ENCODE measurements at regions not wholly inside any gene's neighbourhood (a gene's known extent, or its start where the extent isn't known, plus 50 kb on each side); places are given as distances from the start of the nearest gene placed in this dataset.

- no peak overlapping the region for H3K4me3 ChIP-seq (ENCODE audit: low read depth, low read length)
- DNase-seq (ENCODE audit: low read depth): no peak
- TF ChIP-seq, protein P1, sequence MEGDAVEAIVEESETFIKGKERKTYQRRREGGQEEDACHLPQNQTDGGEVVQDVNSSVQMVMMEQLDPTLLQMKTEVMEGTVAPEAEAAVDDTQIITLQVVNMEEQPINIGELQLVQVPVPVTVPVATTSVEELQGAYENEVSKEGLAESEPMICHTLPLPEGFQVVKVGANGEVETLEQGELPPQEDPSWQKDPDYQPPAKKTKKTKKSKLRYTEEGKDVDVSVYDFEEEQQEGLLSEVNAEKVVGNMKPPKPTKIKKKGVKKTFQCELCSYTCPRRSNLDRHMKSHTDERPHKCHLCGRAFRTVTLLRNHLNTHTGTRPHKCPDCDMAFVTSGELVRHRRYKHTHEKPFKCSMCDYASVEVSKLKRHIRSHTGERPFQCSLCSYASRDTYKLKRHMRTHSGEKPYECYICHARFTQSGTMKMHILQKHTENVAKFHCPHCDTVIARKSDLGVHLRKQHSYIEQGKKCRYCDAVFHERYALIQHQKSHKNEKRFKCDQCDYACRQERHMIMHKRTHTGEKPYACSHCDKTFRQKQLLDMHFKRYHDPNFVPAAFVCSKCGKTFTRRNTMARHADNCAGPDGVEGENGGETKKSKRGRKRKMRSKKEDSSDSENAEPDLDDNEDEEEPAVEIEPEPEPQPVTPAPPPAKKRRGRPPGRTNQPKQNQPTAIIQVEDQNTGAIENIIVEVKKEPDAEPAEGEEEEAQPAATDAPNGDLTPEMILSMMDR (IDR thresholded peaks at IDR 0.05; ENCODE audit: insufficient read depth, low read length): no peak
Observed at GRCh38 chr11:91382946-91383345, 841.7 kb upstream of the FAT3 start.

GRCh38 chr11:91374794-91375193, 849.8 kb upstream of the FAT3 start:
- TF ChIP-seq, protein P1 (IDR thresholded peaks at IDR 0.05; ENCODE audit: insufficient read depth, low read length): no peak
- no peak for DNase-seq (ENCODE audit: low read depth)
- no peak overlapping the region for H3K4me3 ChIP-seq (ENCODE audit: low read depth, low read length)

- no peak overlapping the region for H3K4me3 ChIP-seq (ENCODE audit: low read depth, low read length)
- no peak for DNase-seq (ENCODE audit: low read depth)
- TF ChIP-seq, protein P1 (IDR thresholded peaks at IDR 0.05; ENCODE audit: insufficient read depth, low read length): no peak
Observed at GRCh38 chr11:91373497-91373896, 851.1 kb upstream of the FAT3 start.

DNA sequence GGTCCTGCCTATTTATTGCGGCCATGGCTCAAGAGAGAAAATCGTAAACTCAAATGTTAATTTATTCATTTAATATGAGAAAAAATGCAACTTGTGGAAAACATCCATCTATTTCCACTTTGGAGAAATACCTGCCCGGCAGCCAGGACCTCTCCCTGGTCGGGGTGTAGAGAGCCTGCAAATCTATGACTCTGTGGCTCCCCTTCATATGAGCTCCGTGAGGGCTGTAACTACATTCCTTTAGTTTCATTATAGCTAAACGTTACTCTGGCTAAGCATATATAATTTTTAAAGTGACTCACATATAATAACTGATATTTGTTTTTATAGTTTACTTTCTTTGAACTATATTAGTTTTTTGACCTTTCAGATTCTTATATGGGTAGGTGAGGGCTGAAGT, 857.8 kb upstream of the FAT3 start:
- TF ChIP-seq, protein P1 (IDR thresholded peaks at IDR 0.05; ENCODE audit: insufficient read depth, low read length): no peak
- no peak for DNase-seq (ENCODE audit: low read depth)
- no peak overlapping the region for H3K4me3 ChIP-seq (ENCODE audit: low read depth, low read length)

GRCh38 chr11:91365986-91366585, 858.5 kb upstream of the FAT3 start:
- H3K4me3 ChIP-seq (ENCODE audit: low read depth, low read length): no peak overlapping the region
- DNase-seq (ENCODE audit: low read depth): no peak
- TF ChIP-seq, protein P1 (IDR thresholded peaks at IDR 0.05; ENCODE audit: insufficient read depth, low read length): no peak

DNA sequence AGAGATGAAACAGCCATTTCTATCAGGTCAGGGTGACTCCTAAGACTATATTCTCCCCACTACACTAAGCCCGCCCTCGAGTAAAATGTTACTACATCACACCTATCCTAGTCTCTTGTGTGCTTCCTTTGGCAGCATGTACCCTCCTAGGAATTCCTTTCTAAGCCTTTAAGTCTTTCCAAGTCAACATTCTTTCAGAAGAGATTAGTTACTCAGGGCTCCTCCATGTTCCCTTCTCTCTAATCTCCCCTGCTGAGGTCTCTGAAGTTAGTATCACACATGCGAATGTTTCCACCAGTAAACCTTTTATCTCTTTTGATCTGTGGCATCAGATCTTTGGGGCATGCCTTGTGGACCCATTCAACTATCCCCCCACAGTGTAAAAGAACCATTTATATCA, 873.7 kb upstream of the FAT3 start:
- TF ChIP-seq, protein P1 (IDR thresholded peaks at IDR 0.05; ENCODE audit: insufficient read depth, low read length): no peak
- DNase-seq (ENCODE audit: low read depth): no peak

DNA sequence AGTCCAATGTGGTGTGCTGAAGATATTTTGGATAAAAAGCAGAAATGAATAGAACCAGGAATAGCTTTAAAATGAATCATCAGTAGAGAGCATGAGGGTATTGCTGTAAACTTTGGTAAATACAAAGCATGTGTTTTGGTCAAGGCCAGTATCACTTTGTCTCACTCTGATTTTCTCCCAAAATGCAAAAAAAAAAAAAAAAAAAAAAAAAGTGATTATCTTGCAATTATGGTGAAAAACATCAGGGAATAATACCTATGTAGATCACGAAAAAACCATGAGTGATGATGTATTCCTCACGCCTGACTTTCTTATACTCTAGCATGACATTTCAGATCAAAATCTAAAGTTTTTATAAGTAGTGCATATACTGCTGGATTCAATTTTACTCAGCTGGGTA, 897.9 kb upstream of the FAT3 start:
- TF ChIP-seq, protein P1 (IDR thresholded peaks at IDR 0.05; ENCODE audit: insufficient read depth, low read length): no peak
- no peak for DNase-seq (ENCODE audit: low read depth)
- no peak overlapping the region for H3K4me3 ChIP-seq (ENCODE audit: low read depth, low read length)

More for the DNA sequence above, 873.7 kb upstream of the FAT3 start:
- H3K4me3 ChIP-seq (ENCODE audit: low read depth, low read length): no peak overlapping the region
